Epithelial cell of proximal tubule (primary cell): ENCODE measurements at regions not wholly inside any gene's neighbourhood (a gene's known extent, or its start where the extent isn't known, plus 50 kb on each side); places are given as distances from the start of the nearest gene placed in this dataset.

Experiments used
- DNase-seq: peaks from one replicate; pipeline ENCODE4 v3.0.0-alpha.2; 2011; ENCODE audit warnings: low read depth
- H3K4me3 ChIP-seq: 2 replicates; pipeline ENCODE4 v1.5.1; 2011; ENCODE audit warnings: low read depth, mild to moderate bottlenecking, low read length
- TF ChIP-seq, protein P1 (sequence below): conservative IDR thresholded peaks from 2 replicates; pipeline ENCODE4 v1.5.1; 2012; ENCODE audit warnings: low read depth, mild to moderate bottlenecking, low read length

DNA sequence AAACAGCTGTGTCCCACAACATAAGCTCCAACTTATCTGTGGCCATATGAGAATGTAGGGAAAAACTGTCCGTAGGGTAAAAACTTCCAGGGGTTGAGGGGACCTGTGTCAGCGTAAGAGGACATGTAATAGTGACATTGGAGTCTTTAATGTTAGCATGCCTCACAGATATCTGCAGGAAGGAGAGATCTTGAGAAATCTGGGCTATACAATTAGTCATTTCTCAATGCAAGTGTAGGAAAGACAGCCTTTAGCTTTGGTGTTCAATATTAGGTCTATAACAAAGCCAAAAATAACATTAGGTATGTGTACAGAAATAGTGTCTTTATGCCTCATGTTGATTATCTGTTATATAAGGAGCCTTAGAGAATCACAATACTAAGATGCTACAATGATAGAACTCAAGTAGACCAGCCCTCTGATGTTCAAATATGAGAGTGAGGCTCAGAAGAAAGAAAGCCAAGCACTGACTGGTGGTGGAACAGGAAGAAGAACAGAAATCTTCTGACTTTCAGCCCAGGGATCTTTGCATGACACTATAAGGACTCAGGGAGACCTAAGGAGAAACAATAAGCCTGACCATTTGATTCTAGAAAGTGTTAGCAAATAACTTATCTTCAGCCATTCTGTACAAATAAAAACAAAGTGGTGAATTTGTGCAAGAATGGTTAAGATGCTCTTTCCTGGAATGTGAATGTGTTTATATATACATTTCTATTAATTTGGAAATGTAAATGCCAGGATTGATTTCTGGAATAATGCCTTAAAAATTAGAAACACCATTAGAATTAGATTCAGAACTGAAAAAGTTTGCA is 152.6 kb downstream of the ZC3H11B start:
- TF ChIP-seq, protein P1, sequence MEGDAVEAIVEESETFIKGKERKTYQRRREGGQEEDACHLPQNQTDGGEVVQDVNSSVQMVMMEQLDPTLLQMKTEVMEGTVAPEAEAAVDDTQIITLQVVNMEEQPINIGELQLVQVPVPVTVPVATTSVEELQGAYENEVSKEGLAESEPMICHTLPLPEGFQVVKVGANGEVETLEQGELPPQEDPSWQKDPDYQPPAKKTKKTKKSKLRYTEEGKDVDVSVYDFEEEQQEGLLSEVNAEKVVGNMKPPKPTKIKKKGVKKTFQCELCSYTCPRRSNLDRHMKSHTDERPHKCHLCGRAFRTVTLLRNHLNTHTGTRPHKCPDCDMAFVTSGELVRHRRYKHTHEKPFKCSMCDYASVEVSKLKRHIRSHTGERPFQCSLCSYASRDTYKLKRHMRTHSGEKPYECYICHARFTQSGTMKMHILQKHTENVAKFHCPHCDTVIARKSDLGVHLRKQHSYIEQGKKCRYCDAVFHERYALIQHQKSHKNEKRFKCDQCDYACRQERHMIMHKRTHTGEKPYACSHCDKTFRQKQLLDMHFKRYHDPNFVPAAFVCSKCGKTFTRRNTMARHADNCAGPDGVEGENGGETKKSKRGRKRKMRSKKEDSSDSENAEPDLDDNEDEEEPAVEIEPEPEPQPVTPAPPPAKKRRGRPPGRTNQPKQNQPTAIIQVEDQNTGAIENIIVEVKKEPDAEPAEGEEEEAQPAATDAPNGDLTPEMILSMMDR: no peak
- DNase-seq: no peak
- no peak overlapping the region for H3K4me3 ChIP-seq

- no peak overlapping the region for H3K4me3 ChIP-seq
- TF ChIP-seq, protein P1: no peak
- DNase-seq: no peak
Measured at GRCh38 chr1:219459351-219460080, 153.4 kb downstream of the ZC3H11B start.

DNA sequence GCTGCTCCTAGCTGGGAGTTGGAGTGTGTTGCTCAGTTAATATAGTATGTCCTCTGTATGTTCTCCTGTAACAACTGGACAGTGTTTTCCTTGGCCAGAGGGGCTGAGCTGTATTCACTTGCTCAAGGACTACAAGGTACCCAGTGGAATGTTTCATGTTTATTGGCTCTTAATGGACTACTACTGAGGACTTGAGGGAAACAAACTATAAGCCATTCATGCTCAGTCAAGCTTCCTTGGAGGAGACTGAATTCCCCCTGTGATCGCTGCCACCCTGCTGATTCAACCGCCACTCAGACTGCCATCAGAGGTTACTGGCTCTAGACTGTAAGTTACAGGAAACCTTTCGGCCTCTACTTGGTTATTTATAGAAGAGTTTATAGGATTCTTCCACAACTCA is 166.6 kb downstream of the ZC3H11B start:
- TF ChIP-seq, protein P1: no peak
- no peak for DNase-seq
- H3K4me3 ChIP-seq: no peak overlapping the region

DNA sequence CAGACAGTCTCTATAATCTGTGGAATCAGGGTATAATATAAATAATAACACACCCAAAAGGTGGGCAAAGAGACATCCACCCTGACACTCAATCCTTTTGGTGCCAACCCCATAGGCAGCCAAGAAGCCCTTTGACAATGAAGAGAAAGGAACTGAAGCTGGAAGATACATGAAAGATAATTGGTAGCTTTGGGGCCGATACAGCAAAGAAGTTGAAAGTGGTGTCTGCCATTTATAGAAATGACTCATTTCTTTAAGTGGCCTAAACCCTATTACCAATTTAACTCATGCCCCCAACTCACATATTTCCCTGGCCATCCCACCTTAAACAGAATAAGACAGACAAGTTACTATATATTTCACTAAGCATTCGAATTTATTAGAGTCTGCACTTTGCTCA is 167.0 kb downstream of the ZC3H11B start:
- DNase-seq: no peak
- H3K4me3 ChIP-seq: no peak overlapping the region
- TF ChIP-seq, protein P1: no peak

DNA sequence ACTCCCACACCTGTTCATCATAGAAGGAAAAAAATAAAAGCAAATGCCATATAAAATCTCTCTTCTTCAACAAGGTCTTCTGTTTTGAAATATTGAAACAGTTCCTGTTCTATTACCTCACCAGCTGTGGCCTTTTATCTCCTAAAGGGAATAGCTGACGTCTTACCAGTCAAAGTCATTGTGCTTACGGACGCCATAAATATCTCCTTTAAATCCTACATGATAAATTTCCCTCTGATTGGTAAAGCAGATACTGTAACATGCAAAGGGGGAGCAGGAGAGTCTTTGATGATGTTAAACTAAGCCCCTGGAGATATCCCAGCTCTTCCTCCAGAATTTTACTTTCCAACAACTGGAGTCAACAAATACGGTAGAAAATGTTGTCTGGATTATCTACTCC is 168.4 kb downstream of the ZC3H11B start:
- TF ChIP-seq, protein P1: no peak
- H3K4me3 ChIP-seq: no peak overlapping the region
- no peak for DNase-seq

DNA sequence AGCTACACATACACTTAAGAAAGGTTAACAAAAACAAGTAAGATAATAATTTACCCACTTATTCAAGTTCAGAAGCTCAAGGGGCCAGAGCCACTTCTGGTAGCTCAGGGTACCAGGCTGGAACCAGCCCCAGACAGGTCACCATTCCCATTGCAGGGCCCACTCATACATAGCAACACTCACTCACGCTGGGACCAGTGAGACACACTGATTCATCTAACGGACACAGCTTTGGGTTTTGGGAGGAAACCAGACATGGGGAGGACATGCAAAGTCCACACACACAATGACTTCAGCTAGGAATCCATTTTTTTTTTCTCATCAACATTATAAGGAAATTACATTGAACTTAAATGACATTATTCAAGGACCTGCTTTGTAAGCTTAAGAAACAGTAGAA is 169.1 kb downstream of the ZC3H11B start:
- TF ChIP-seq, protein P1: no peak
- H3K4me3 ChIP-seq: no peak overlapping the region
- no peak for DNase-seq
